SU-DHL-6 (cell line): ENCODE measurements at regions not wholly inside any gene's neighbourhood (a gene's known extent, or its start where the extent isn't known, plus 50 kb on each side); places are given as distances from the start of the nearest gene placed in this dataset.

ENCODE experiments used
- H2AFZ ChIP-seq: fragments of 200-600 bp; sonication (generic); 2 replicates; pipeline ENCODE4 v1.6.1; 2014; ENCODE audit warnings: low read depth, mild to moderate bottlenecking, moderate library complexity, mixed read lengths, antibody characterized with exemption, low read length; ENCODE audit not compliant: severe bottlenecking
- H3F3A ChIP-seq: fragments of 200-600 bp; shearing (Covaris generic); 2 replicates; pipeline ENCODE4 v1.6.0; 2016; ENCODE audit warnings: antibody characterized with exemption, mild to moderate bottlenecking; ENCODE audit not compliant: insufficient read depth
- H3K27ac ChIP-seq: fragments of 200-600 bp; sonication (generic); 2 replicates; pipeline ENCODE4 v1.5.1; 2016; ENCODE audit warnings: low read depth, mild to moderate bottlenecking, low read length, moderate library complexity, mixed read lengths
- H3K27me3 ChIP-seq: fragments of 200-600 bp; sonication (generic), shearing (Covaris generic); 2 replicates; pipeline ENCODE4 v1.6.0; 2014; ENCODE audit warnings: mild to moderate bottlenecking, low read length
- H3K36me3 ChIP-seq: fragments of 200-600 bp; sonication (generic); 2 replicates; pipeline ENCODE4 v1.6.1; 2014; ENCODE audit warnings: mild to moderate bottlenecking, low read length, mixed read lengths
- H3K4me2 ChIP-seq: fragments of 300-600, 200-600 bp; shearing (Covaris generic), sonication (generic); 2 replicates; pipeline ENCODE4 v1.6.0; 2014; ENCODE audit warnings: low read length, low read depth, mild to moderate bottlenecking; ENCODE audit not compliant: poor library complexity, severe bottlenecking
- H3K4me3 ChIP-seq: fragments of 200-600 bp; sonication (generic); 2 replicates; pipeline ENCODE4 v1.5.1; 2014; ENCODE audit warnings: antibody characterized with exemption, low read length, mild to moderate bottlenecking, mixed read lengths; ENCODE audit not compliant: insufficient read depth, poor library complexity, severe bottlenecking
- H3K79me2 ChIP-seq: fragments of 200-600 bp; sonication (generic); 2 replicates; pipeline ENCODE4 v1.6.1; 2014; ENCODE audit warnings: mild to moderate bottlenecking, low read length, moderate library complexity; ENCODE audit not compliant: insufficient read depth
- H3K9ac ChIP-seq: fragments of 200-600 bp; sonication (generic); 2 replicates; pipeline ENCODE4 v1.7.0; 2014; ENCODE audit warnings: mild to moderate bottlenecking, low read length
- H3K9me2 ChIP-seq: fragments of 200-600 bp; sonication (generic); replicated peaks from 2 replicates; pipeline ENCODE4 v1.6.1; 2014; ENCODE audit warnings: low read length; ENCODE audit not compliant: insufficient read depth
- H3K9me3 ChIP-seq: fragments of 200-600 bp; sonication (generic); 2 replicates; pipeline ENCODE4 v1.6.1; 2014; ENCODE audit warnings: low read length, mixed read lengths; ENCODE audit not compliant: insufficient read depth
- H4K20me1 ChIP-seq: fragments of 200-600 bp; sonication (generic); 2 replicates; pipeline ENCODE4 v1.6.1; 2014; ENCODE audit warnings: low read depth, mild to moderate bottlenecking, antibody characterized with exemption, low read length, moderate library complexity, mixed read lengths
- CTCF ChIP-seq: fragments of 200-600 bp; sonication (generic); IDR thresholded peaks from one replicate; pipeline ENCODE4 v1.5.1; 2017; ENCODE audit warnings: antibody characterized with exemption, mild to moderate bottlenecking, low read length, moderate library complexity; ENCODE audit not compliant: insufficient read depth, poor library complexity, severe bottlenecking
- EZH2phosphoT487 ChIP-seq: fragments of 200-600 bp; sonication (generic), shearing (Covaris generic); conservative IDR thresholded peaks from 2 replicates; pipeline ENCODE4 v1.6.1; 2018; ENCODE audit warnings: mild to moderate bottlenecking, antibody characterized with exemption, low read length, moderate library complexity, mixed read lengths

DNA sequence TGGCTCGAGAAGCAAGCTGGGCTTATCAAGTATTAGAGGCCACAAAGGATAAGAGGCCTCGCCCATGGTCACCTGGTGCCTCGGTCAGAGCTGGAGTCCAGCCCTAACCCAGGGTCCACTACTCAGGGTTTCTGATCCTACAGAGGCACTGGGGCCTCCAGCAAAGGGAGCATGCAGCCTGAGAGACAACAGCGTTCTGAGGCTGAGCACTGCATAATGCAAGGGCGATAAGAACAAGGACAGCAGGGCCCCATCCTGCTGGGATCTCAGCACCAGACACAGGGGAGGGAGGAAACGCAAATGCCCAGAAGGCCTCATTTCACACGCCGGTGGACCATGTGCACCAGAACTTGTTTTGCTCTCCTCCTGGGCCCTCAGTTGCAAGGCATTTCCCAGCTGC is 63.0 kb downstream of the C5orf15 start:
- Histone ChIP-seq H3K4me2 (no peak overlapping the region), H3K9me3 (no peaks in the 10 kb centered on the region), H3K36me3 (no peaks in the 10 kb centered on the region), H3K27me3 (no peaks in the 10 kb centered on the region), H3F3A (no peaks in the 10 kb centered on the region), H3K27ac (no peak overlapping the region), H3K4me3 (no peak overlapping the region), H4K20me1 (no peaks in the 10 kb centered on the region), H3K9ac (no peak overlapping the region), H3K79me2 (no peaks in the 10 kb centered on the region), H2AFZ (no peak overlapping the region), H3K9me2 (no peaks in the 10 kb centered on the region)
- TF ChIP-seq EZH2phosphoT487 = no peak
- TF ChIP-seq CTCF = no peak

DNA sequence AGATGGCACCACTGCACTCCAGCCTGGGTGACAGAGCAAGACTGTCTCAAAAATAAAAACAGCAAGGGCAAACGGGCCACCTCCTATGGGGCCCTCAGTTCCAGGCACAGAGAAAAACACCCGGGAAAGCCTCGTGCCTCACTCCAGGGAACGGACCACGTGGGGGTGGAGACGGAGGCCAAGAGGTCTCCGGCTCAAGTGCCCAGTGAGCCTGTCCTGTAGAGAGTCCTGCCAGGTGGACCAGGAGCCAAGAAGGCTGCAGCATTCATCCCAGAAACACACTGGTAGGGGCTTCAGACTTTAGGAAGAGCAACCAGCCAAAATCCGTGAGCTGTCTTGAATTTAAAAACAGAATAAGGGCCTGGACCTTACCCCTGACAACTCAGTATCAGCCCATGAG is 63.8 kb downstream of the C5orf15 start:
- no peak overlapping the region for H3K4me2 ChIP-seq
- TF ChIP-seq EZH2phosphoT487 (no peak), CTCF (no peak)
- no peaks in the 10 kb centered on the region for H3K9me3 ChIP-seq
- no peak overlapping the region for H3K4me3 ChIP-seq
- H3K36me3 ChIP-seq = no peaks in the 10 kb centered on the region
- no peak overlapping the region for H2AFZ ChIP-seq
- H3K27ac ChIP-seq = no peak overlapping the region
- H3K9me2 ChIP-seq = no peaks in the 10 kb centered on the region
- no peaks in the 10 kb centered on the region for H3K27me3 ChIP-seq
- H3F3A ChIP-seq = no peaks in the 10 kb centered on the region
- H3K9ac ChIP-seq = no peak overlapping the region
- H4K20me1 ChIP-seq = no peaks in the 10 kb centered on the region
- H3K79me2 ChIP-seq = no peaks in the 10 kb centered on the region

GRCh38 chr5:133902511-133903118 is 65.8 kb downstream of the C5orf15 start:
- H4K20me1 ChIP-seq = no peaks in the 10 kb centered on the region
- no peak overlapping the region for H3K4me3 ChIP-seq
- no peak overlapping the region for H3K4me2 ChIP-seq
- no peak overlapping the region for H2AFZ ChIP-seq
- H3K79me2 ChIP-seq = no peaks in the 10 kb centered on the region
- H3K9ac ChIP-seq = no peak overlapping the region
- no peaks in the 10 kb centered on the region for H3K36me3 ChIP-seq
- H3K9me2 ChIP-seq = no peaks in the 10 kb centered on the region
- H3F3A ChIP-seq = no peaks in the 10 kb centered on the region
- TF ChIP-seq EZH2phosphoT487 = no peak
- no peak for TF ChIP-seq CTCF
- H3K27me3 ChIP-seq = no peaks in the 10 kb centered on the region
- no peak overlapping the region for H3K27ac ChIP-seq
- no peaks in the 10 kb centered on the region for H3K9me3 ChIP-seq
